HepG2 (cell line): ENCODE measurements at regions not wholly inside any gene's neighbourhood (a gene's known extent, or its start where the extent isn't known, plus 50 kb on each side); places are given as distances from the start of the nearest gene placed in this dataset.

ENCODE experiments used
- ATAC-seq: fragments of 200-7000 bp; cut with Tn5 transposase; 3 replicates; pipeline ENCODE4 v1.9.1; 2020; ENCODE audit warnings: mild to moderate bottlenecking, moderate library complexity
- BruUV-seq: library from RNA; stranded (reverse); fragments of 400-500 nt; replicated peaks from 2 replicates; lab custom pipeline; 2021; lab: Mats Ljungman, UMichigan
- CTCF ChIA-PET: fragments of 300-600 bp; formaldehyde crosslinking; extraction: SDS; loops from one replicate; lab custom pipeline; 2021; ENCODE audit warnings: low total read pairs, inconsistent platforms, low intra/inter-chr PET ratio; lab: Yijun Ruan, JAX
- POLR2A ChIA-PET: fragments of 350-600 bp; sonication (Branson Sonifier 250); formaldehyde crosslinking; loops from one replicate; lab custom pipeline; 2020; ENCODE audit warnings: antibody characterized with exemption, inconsistent platforms; lab: Yijun Ruan, JAX
- DNase-seq: peaks from one replicate; pipeline ENCODE4 v3.0.0-alpha.2; 2015; ENCODE audit warnings: low spot score
- FAIRE-seq: peaks from 3 replicates; lab custom pipeline; 2011; peaks lifted over from hg19 to GRCh38; lab: Jason Lieb, UNC
- H2AFZ ChIP-seq: one replicate; pipeline ENCODE4 v1.6.1; 2011; ENCODE audit warnings: low read length, inconsistent platforms
- H3K27ac ChIP-seq: fragments of 300-600 bp; 3 replicates; pipeline ENCODE4 v1.8.0; 2011; ENCODE audit warnings: mixed run types, mild to moderate bottlenecking, mixed read lengths, low read length, inconsistent platforms; ENCODE audit not compliant: insufficient read depth; ENCODE audit errors: extremely low read length
- H3K27me3 ChIP-seq, 2 experiments: fragments of 200-600 bp in 1 of 2; 2 replicates in 1 of 2; 3 replicates in 1 of 2; pipeline versions ENCODE4 v1.6.0 to v1.8.0; 2011; ENCODE audit warnings: low read length in 2 of 2, mild to moderate bottlenecking in 2 of 2, moderate library complexity in 2 of 2, inconsistent platforms in 1 of 2; ENCODE audit not compliant: insufficient read depth in 2 of 2, control insufficient read depth in 1 of 2
- H3K36me3 ChIP-seq, 2 experiments: fragments of 200-600 bp in 1 of 2; replicated peaks in 1 of 2; 2 replicates in 1 of 2; 3 replicates in 1 of 2; pipeline versions ENCODE4 v1.5.1 to v1.8.0; 2011; ENCODE audit warnings: low read length in 2 of 2, inconsistent platforms in 1 of 2; ENCODE audit not compliant: insufficient read depth in 2 of 2, control insufficient read depth in 1 of 2
- H3K4me1 ChIP-seq: 2 replicates; pipeline ENCODE4 v1.5.1; 2012; ENCODE audit warnings: low read length, inconsistent platforms; ENCODE audit not compliant: insufficient read depth
- H3K4me2 ChIP-seq: 2 replicates; pipeline ENCODE4 v1.6.0; 2011; ENCODE audit warnings: low read depth, low read length, inconsistent platforms
- H3K4me3 ChIP-seq, 3 experiments: fragments of 200-600 bp in 1 of 3; sonication (generic), shearing (Covaris generic) in 1 of 3; replicated peaks in 1 of 3; 2 replicates each; pipeline ENCODE4 v1.5.1; 2011 to 2016; ENCODE audit warnings: low read length in 3 of 3, inconsistent platforms in 2 of 3, low read depth in 2 of 3, mild to moderate bottlenecking in 2 of 3, control low read depth in 1 of 3, mixed read lengths in 1 of 3; ENCODE audit not compliant: insufficient read depth in 1 of 3
- H3K79me2 ChIP-seq: one replicate; pipeline ENCODE4 v1.6.1; 2011; ENCODE audit warnings: low read length, inconsistent platforms; ENCODE audit not compliant: insufficient read depth
- H3K9ac ChIP-seq: 2 replicates; pipeline ENCODE4 v1.6.0; 2011; ENCODE audit warnings: mild to moderate bottlenecking, low read depth, low read length, inconsistent platforms; ENCODE audit not compliant: insufficient read depth
- H3K9me3 ChIP-seq: 2 replicates; pipeline ENCODE4 v1.5.1; 2012; ENCODE audit warnings: mild to moderate bottlenecking, low read length
- H4K20me1 ChIP-seq: 2 replicates; pipeline ENCODE4 v1.6.0; 2011; ENCODE audit warnings: inconsistent platforms, mild to moderate bottlenecking, low read length, moderate library complexity; ENCODE audit not compliant: insufficient read depth
- BCLAF1 ChIP-seq: fragments of 450-650 bp; IDR thresholded peaks from 2 replicates; pipeline ENCODE4 v1.6.1; 2017; ENCODE audit warnings: mild to moderate bottlenecking
- PLRG1 ChIP-seq: fragments of 450-650 bp; conservative IDR thresholded peaks from 2 replicates; pipeline ENCODE4 v1.6.1; 2016
- TRIM22 ChIP-seq: fragments of 450-650 bp; IDR thresholded peaks from 2 replicates; pipeline ENCODE4 v1.6.1; 2017
- ZFP91 ChIP-seq: sonication (generic); formaldehyde crosslinking; IDR thresholded peaks from 2 replicates; pipeline ENCODE4 v1.9.0; 2022; ENCODE audit warnings: missing genetic modification reagents, mild to moderate bottlenecking, borderline replicate concordance
- ZNF563 ChIP-seq: sonication (generic); formaldehyde crosslinking; IDR thresholded peaks from 2 replicates; pipeline ENCODE4 v1.8.0; 2022; ENCODE audit warnings: mild to moderate bottlenecking, moderate library complexity, missing genetic modification reagents
- WGBS: methylation state at CpG from one replicate; pipeline ENCODE4 v1.1.6; 2017; ENCODE audit warnings: low lambda C conversion rate; 5-methylcytosine and 5-hydroxymethylcytosine counted together
- in situ Hi-C: cut with HindIII; loops from 2 replicates; pipeline ENCODE4 v1.10.0; 2017; ENCODE audit warnings: low pct_unique_long_range_greater_than_20kb; ENCODE audit not compliant: extremely low pct_ligation_motif_present
- intact Hi-C: fragments of 100-400 bp; cut with micrococcal nuclease; formaldehyde crosslinking; loops from one replicate; pipeline ENCODE4 v1.10.0; 2022; ENCODE audit not compliant: unreplicated experiment

GRCh38 chr4:41323179-41323578, 66.5 kb downstream of the UCHL1 start:
- POLR2A ChIA-PET, result no interaction called here
- Histone ChIP-seq H3K4me3 (no peak overlapping the region), H4K20me1 (no peaks in the 10 kb centered on the region), H2AFZ (no peak overlapping the region), H3K4me2 (no peak overlapping the region), H3K27ac (no peak overlapping the region), H3K36me3 (no peaks in the 10 kb centered on the region), H3K9me3 (no peaks in the 10 kb centered on the region), H3K27me3 (no peaks in the 10 kb centered on the region), H3K4me1 (peaks cover 9% of the 10 kb centered on the region; the same call in 1 of the 2 replicates), H3K79me2 (no peaks in the 10 kb centered on the region), H3K9ac (no peak overlapping the region)
- 93% methylated on average over 1 of the region's 1 CpG for WGBS
- ATAC-seq (no peak), FAIRE-seq (no peak), DNase-seq (no peak)
- in situ Hi-C loops (no loop called here), intact Hi-C loops (no loop called here)
- CTCF ChIA-PET, result no interaction called here
- BruUV-seq, result no TSS peak
- no peak for TF ChIP-seq TRIM22
- TF ChIP-seq PLRG1, result no peak
- no peak for TF ChIP-seq BCLAF1
- no peak for TF ChIP-seq ZNF563 (CRISPR knock-in tag)
- no peak for TF ChIP-seq ZFP91 (CRISPR knock-in tag)
